K562 (cell line): ENCODE measurements at regions not wholly inside any gene's neighbourhood (a gene's known extent, or its start where the extent isn't known, plus 50 kb on each side); places are given as distances from the start of the nearest gene placed in this dataset.

Source experiments
- ATAC-seq: fragments of 200-7000 bp; cut with Tn5 transposase; 3 replicates; pipeline ENCODE4 v1.9.1; 2020; ENCODE audit warnings: moderate library complexity
- BruUV-seq: library from RNA; stranded (reverse); fragments of 400-500 nt; replicated peaks from 2 replicates; lab custom pipeline; 2021; lab: Mats Ljungman, UMichigan
- CTCF ChIA-PET: fragments of 300-600 bp; formaldehyde crosslinking; extraction: SDS; loops from one replicate; lab custom pipeline; 2021; ENCODE audit warnings: low intra/inter-chr PET ratio; lab: Yijun Ruan, JAX
- POLR2A ChIA-PET: fragments of 300-600, 350-650 bp; sonication (Branson Sonifier 250); formaldehyde crosslinking; extraction: SDS; loops from one replicate; lab custom pipeline; 2021; ENCODE audit warnings: antibody characterized with exemption, inconsistent platforms; lab: Yijun Ruan, JAX
- DNase-seq, 4 experiments: peaks; one replicate each; pipeline versions ENCODE4 v3.0.0 to v3.0.0-alpha.2; 2011 to 2018; ENCODE audit warnings: low spot score in 3 of 4, mixed read lengths in 3 of 4; ENCODE audit errors: extremely low read depth in 1 of 4
- FAIRE-seq: peaks from 2 replicates; lab custom pipeline; 2011; peaks lifted over from hg19 to GRCh38; lab: Jason Lieb, UNC
- H2AFZ ChIP-seq: 2 replicates; pipeline ENCODE4 v1.6.0; 2011; ENCODE audit warnings: low read depth, low read length, control low read depth, inconsistent platforms
- H3K27ac ChIP-seq: fragments of 200-600 bp; 3 replicates; pipeline ENCODE4 v1.8.0; 2011; ENCODE audit warnings: low read depth, mild to moderate bottlenecking, control low read depth, inconsistent platforms, low read length, moderate library complexity, mixed read lengths; ENCODE audit errors: extremely low read depth
- H3K27me3 ChIP-seq, 2 experiments: fragments of 300-600 bp in 1 of 2; 2 replicates in 1 of 2; 3 replicates in 1 of 2; pipeline versions ENCODE4 v1.6.0 to v1.8.0; 2011; ENCODE audit warnings: inconsistent platforms in 2 of 2, low read length in 2 of 2, mild to moderate bottlenecking in 1 of 2, mixed read lengths in 1 of 2, moderate library complexity in 1 of 2; ENCODE audit not compliant: control insufficient read depth in 2 of 2, insufficient read depth in 2 of 2
- H3K36me3 ChIP-seq: fragments of 300-600 bp; 3 replicates; pipeline ENCODE4 v1.8.0; 2011; ENCODE audit warnings: mild to moderate bottlenecking, low read length, inconsistent platforms; ENCODE audit not compliant: control insufficient read depth, insufficient read depth
- H3K4me1 ChIP-seq, 2 experiments: fragments of 200-600 bp in 1 of 2; replicated peaks in 1 of 2; 2 replicates in 1 of 2; 3 replicates in 1 of 2; pipeline versions ENCODE4 v1.5.1 to v1.8.0; 2011; ENCODE audit warnings: inconsistent platforms in 2 of 2, low read length in 2 of 2, mild to moderate bottlenecking in 1 of 2, mixed read lengths in 1 of 2, moderate library complexity in 1 of 2; ENCODE audit not compliant: control insufficient read depth in 2 of 2, insufficient read depth in 2 of 2
- H3K4me2 ChIP-seq: 2 replicates; pipeline ENCODE4 v1.6.1; 2011; ENCODE audit warnings: low read length, control low read depth, inconsistent platforms, mixed read lengths; ENCODE audit not compliant: insufficient read depth
- H3K4me3 ChIP-seq: fragments of 200-600 bp; sonication (generic), shearing (Covaris generic); 2 replicates; pipeline ENCODE4 v1.5.1; 2016; ENCODE audit warnings: control low read depth, inconsistent platforms
- H3K79me2 ChIP-seq: fragments of 200-600 bp; 3 replicates; pipeline ENCODE4 v1.8.0; 2011; ENCODE audit warnings: low read length, inconsistent platforms; ENCODE audit not compliant: control insufficient read depth, insufficient read depth
- H3K9ac ChIP-seq, 2 experiments: 2 replicates each; pipeline versions ENCODE4 v1.6.0 to v1.6.1; 2011; ENCODE audit warnings: low read depth in 2 of 2, low read length in 2 of 2, control low read depth in 1 of 2, inconsistent platforms in 1 of 2, mild to moderate bottlenecking in 1 of 2, mixed read lengths in 1 of 2; ENCODE audit not compliant: insufficient read depth in 1 of 2
- H3K9me1 ChIP-seq: one replicate; pipeline ENCODE4 v1.6.0; 2011; ENCODE audit warnings: inconsistent platforms, mild to moderate bottlenecking, low read length, moderate library complexity; ENCODE audit not compliant: control insufficient read depth, insufficient read depth
- H3K9me3 ChIP-seq: replicated peaks from 2 replicates; pipeline ENCODE4 v1.5.1; 2011; ENCODE audit warnings: low read depth, low read length, inconsistent platforms; ENCODE audit not compliant: control insufficient read depth, insufficient read depth
- H4K20me1 ChIP-seq: replicated peaks from 2 replicates; pipeline ENCODE4 v1.6.1; 2011; ENCODE audit warnings: low read length, inconsistent platforms, mixed read lengths; ENCODE audit not compliant: control insufficient read depth, insufficient read depth
- ESRRA ChIP-seq: fragments of 450-650 bp; IDR thresholded peaks from 2 replicates; pipeline ENCODE4 v1.6.1; 2014; ENCODE audit warnings: low read depth, mild to moderate bottlenecking, moderate library complexity, borderline replicate concordance
- MTF1 ChIP-seq: fragments of 250-450 bp; sonication (Bioruptor Pico); IDR thresholded peaks from 2 replicates; pipeline ENCODE4 v1.9.0; 2021; ENCODE audit warnings: moderate library complexity, mild to moderate bottlenecking, inconsistent platforms, borderline replicate concordance
- NFIC ChIP-seq: fragments of 450-650 bp; IDR thresholded peaks from 2 replicates; pipeline ENCODE4 v1.6.1; 2017; ENCODE audit warnings: mild to moderate bottlenecking, inconsistent platforms
- TAF15 ChIP-seq: fragments of 200-400 bp; formaldehyde crosslinking; IDR thresholded peaks from 2 replicates; pipeline ENCODE4 v1.6.1; 2017; ENCODE audit warnings: mild to moderate bottlenecking, low read depth, low read length, moderate library complexity
- TSC22D4 ChIP-seq: fragments of 450-650 bp; IDR thresholded peaks from 2 replicates; pipeline ENCODE4 v1.6.1; 2016; ENCODE audit warnings: missing genetic modification characterization, missing biosample characterization, control low read depth
- XRCC4 ChIP-seq: IDR thresholded peaks from one replicate; pipeline ENCODE4 v1.6.1; 2011; ENCODE audit not compliant: insufficient read depth, insufficient read length; ENCODE audit errors: extremely low read depth
- ZNF23 ChIP-seq: fragments of 250-450 bp; sonication (Bioruptor Pico); IDR thresholded peaks from 2 replicates; pipeline ENCODE4 v1.4.0; 2020; ENCODE audit warnings: mild to moderate bottlenecking
- ZNF384 ChIP-seq: IDR thresholded peaks from 2 replicates; pipeline ENCODE4 v1.6.1; 2012; ENCODE audit warnings: low read depth, low read length, improper control_type of control experiment
- ZNF445 ChIP-seq: fragments of 250-450 bp; sonication (Bioruptor Pico); IDR thresholded peaks from 2 replicates; pipeline ENCODE4 v1.4.0; 2020; ENCODE audit warnings: low read depth, mild to moderate bottlenecking, moderate library complexity
- ZNF507 ChIP-seq: conservative IDR thresholded peaks from 2 replicates; pipeline ENCODE4 v1.6.1; 2017; ENCODE audit warnings: missing genetic modification characterization, missing compliant biosample characterization
- WGBS: fragments of 100-300 bp; shearing (Covaris generic); methylation state at CpG from one replicate; pipeline ENCODE4 v1.1.6; 2016; ENCODE audit warnings: low coverage, mixed read lengths; ENCODE audit not compliant: insufficient coverage; ENCODE audit errors: missing lambda C conversion rate; 5-methylcytosine and 5-hydroxymethylcytosine counted together
- in situ Hi-C: fragments of 300-500 bp; cut with MboI; formaldehyde crosslinking; loops from 4 replicates; pipeline ENCODE4 v1.15.0; 2018; ENCODE audit warnings: inconsistent platforms, mixed read lengths
- intact Hi-C: fragments of 100-400 bp; cut with micrococcal nuclease; formaldehyde crosslinking; loops from 2 replicates; pipeline ENCODE4 v1.14.2; 2022

DNA sequence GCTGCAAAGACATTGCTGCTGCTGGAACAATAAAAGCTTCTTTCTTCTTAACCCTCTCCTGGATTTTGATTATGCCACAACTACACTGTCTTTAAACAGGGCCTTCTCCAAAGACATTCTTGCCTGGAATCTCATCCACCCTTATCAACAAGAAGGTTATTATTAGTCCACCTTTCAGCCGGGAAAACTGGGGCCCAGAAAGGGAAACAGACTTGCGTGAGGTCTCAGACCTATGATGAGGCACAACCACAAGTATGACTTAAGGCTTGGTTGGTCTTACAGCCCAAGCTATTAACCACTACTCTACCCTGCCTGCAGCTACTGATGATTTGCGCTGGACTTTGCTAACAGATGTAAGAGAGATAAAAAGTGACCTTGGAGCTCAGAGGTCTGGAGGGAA, 62.8 kb upstream of the CTNNBL1 start:
- peaks cover 6% of the 10 kb centered on the region; the same call in 1 of the 2 replicates for H4K20me1 ChIP-seq
- no peak overlapping the region for H2AFZ ChIP-seq
- H3K4me1 ChIP-seq: peaks cover 0 to 2% of the 10 kb centered on the region in 2 experiments; a peak in 2 of 5 replicates
- no peak overlapping the region for H3K4me3 ChIP-seq
- BruUV-seq: no TSS peak
- no peaks in the 10 kb centered on the region for H3K9me3 ChIP-seq
- peaks cover 3 to 31% of the 10 kb centered on the region in 2 experiments; a peak in 4 of 5 replicates for H3K27me3 ChIP-seq
- POLR2A ChIA-PET: no interaction called here
- no peaks in the 10 kb centered on the region for H3K36me3 ChIP-seq
- no peaks in the 10 kb centered on the region for H3K9me1 ChIP-seq
- no peak for ATAC-seq
- intact Hi-C loops: no loop called here
- CTCF ChIA-PET: no interaction called here
- FAIRE-seq: no peak
- TF ChIP-seq ZNF507 (tag): no peak
- no peak for TF ChIP-seq MTF1
- no peak for TF ChIP-seq NFIC
- TF ChIP-seq ZNF23 (CRISPR knock-in tag): no peak
- TF ChIP-seq TSC22D4 (tag): no peak
- TF ChIP-seq ZNF384: no peak
- TF ChIP-seq ESRRA: no peak
- no peak for TF ChIP-seq ZNF445 (CRISPR knock-in tag)
- TF ChIP-seq TAF15: no peak
- no peak for TF ChIP-seq XRCC4
- H3K9ac ChIP-seq: no peak overlapping the region
- DNase-seq: no peak
- in situ Hi-C loops: no loop called here
- WGBS: 0% methylated on average over 3 of the region's 3 CpGs
- no peaks in the 10 kb centered on the region for H3K79me2 ChIP-seq
- H3K4me2 ChIP-seq: no peak overlapping the region
- no peak overlapping the region for H3K27ac ChIP-seq
